KMS-11 (cell line): ENCODE measurements at regions not wholly inside any gene's neighbourhood (a gene's known extent, or its start where the extent isn't known, plus 50 kb on each side); places are given as distances from the start of the nearest gene placed in this dataset.

ENCODE experiments used
- H2AFZ ChIP-seq: fragments of 200-600 bp; sonication (generic); 2 replicates; pipeline ENCODE4 v1.6.1; 2016; ENCODE audit warnings: antibody characterized with exemption, mixed run types, low read depth
- H3K27ac ChIP-seq: fragments of 200-600 bp; sonication (generic); 2 replicates; pipeline ENCODE4 v1.6.1; 2016; ENCODE audit warnings: mild to moderate bottlenecking, mixed run types
- H3K27me3 ChIP-seq: fragments of 200-600 bp; sonication (generic); 2 replicates; pipeline ENCODE4 v1.6.1; 2017; ENCODE audit warnings: mild to moderate bottlenecking, low read depth, mixed run types, moderate library complexity; ENCODE audit not compliant: insufficient read depth
- H3K36me3 ChIP-seq: fragments of 200-600 bp; sonication (generic); 2 replicates; pipeline ENCODE4 v1.6.1; 2017; ENCODE audit warnings: mild to moderate bottlenecking, mixed run types; ENCODE audit not compliant: insufficient read depth
- H3K4me1 ChIP-seq: fragments of 200-600 bp; sonication (generic); 2 replicates; pipeline ENCODE4 v1.6.1; 2016; ENCODE audit warnings: mild to moderate bottlenecking, low read depth, mixed run types; ENCODE audit not compliant: poor library complexity, severe bottlenecking
- H3K4me2 ChIP-seq: fragments of 200-600 bp; sonication (generic); 2 replicates; pipeline ENCODE4 v1.7.0; 2016; ENCODE audit warnings: mild to moderate bottlenecking, mixed run types
- H3K4me3 ChIP-seq: fragments of 200-600 bp; sonication (generic); IDR thresholded peaks from 2 replicates; pipeline ENCODE4 v1.6.1; 2017; ENCODE audit warnings: low read depth, low read length, mixed read lengths; ENCODE audit not compliant: insufficient read depth
- H3K79me2 ChIP-seq: fragments of 200-600 bp; sonication (generic); 2 replicates; pipeline ENCODE4 v1.6.1; 2016; ENCODE audit warnings: low read depth, mixed run types; ENCODE audit not compliant: insufficient read depth
- H3K9ac ChIP-seq: fragments of 200-600 bp; sonication (generic); 2 replicates; pipeline ENCODE4 v1.6.1; 2016; ENCODE audit warnings: mild to moderate bottlenecking, mixed run types
- H4K20me1 ChIP-seq: fragments of 200-600 bp; sonication (generic); 2 replicates; pipeline ENCODE4 v1.6.1; 2016; ENCODE audit warnings: mild to moderate bottlenecking, mixed run types; ENCODE audit not compliant: insufficient read depth
- CTCF ChIP-seq: fragments of 200-600 bp; sonication (generic); conservative IDR thresholded peaks from 2 replicates; pipeline ENCODE4 v1.6.1; 2017; ENCODE audit warnings: low read depth, mild to moderate bottlenecking, antibody characterized with exemption, low read length, moderate library complexity, mixed read lengths

- Histone ChIP-seq H3K4me1 (peaks cover 22% of the 10 kb centered on the region), H3K9ac (no peak overlapping the region), H3K27ac (no peak overlapping the region), H3K27me3 (no peaks in the 10 kb centered on the region), H3K4me3 (no peak overlapping the region), H4K20me1 (no peaks in the 10 kb centered on the region), H2AFZ (no peak overlapping the region), H3K79me2 (no peaks in the 10 kb centered on the region), H3K4me2 (peak overlapping the region; percentile 13; the same call in 1 of the 2 replicates), H3K36me3 (no peaks in the 10 kb centered on the region)
- no peak for TF ChIP-seq CTCF
Observed at GRCh38 chr20:43825581-43825980, 89.1 kb upstream of the TOX2 start.

- no peaks in the 10 kb centered on the region for H3K27me3 ChIP-seq
Observed at GRCh38 chr20:43825051-43825402, 89.6 kb upstream of the TOX2 start.

GRCh38 chr20:43824309-43825050, 90.2 kb upstream of the TOX2 start:
- no peaks in the 10 kb centered on the region for H3K27me3 ChIP-seq
- no peak for TF ChIP-seq CTCF
- H3K4me3 ChIP-seq: no peak overlapping the region
- H3K9ac ChIP-seq: no peak overlapping the region
- H3K79me2 ChIP-seq: no peaks in the 10 kb centered on the region
- peaks cover 22% of the 10 kb centered on the region for H3K4me1 ChIP-seq
- no peak overlapping the region for H2AFZ ChIP-seq
- H3K36me3 ChIP-seq: no peaks in the 10 kb centered on the region
- no peak overlapping the region for H3K27ac ChIP-seq
- H4K20me1 ChIP-seq: no peaks in the 10 kb centered on the region
- peak overlapping the region; percentile 13; the same call in 1 of the 2 replicates for H3K4me2 ChIP-seq

More at GRCh38 chr20:43825051-43825402, 89.6 kb upstream of the TOX2 start:
- Histone ChIP-seq H3K36me3 (no peaks in the 10 kb centered on the region), H3K4me1 (peaks cover 22% of the 10 kb centered on the region), H4K20me1 (no peaks in the 10 kb centered on the region), H3K4me3 (no peak overlapping the region), H3K4me2 (peak overlapping the region; percentile 13; the same call in 1 of the 2 replicates), H3K9ac (no peak overlapping the region), H3K27ac (no peak overlapping the region), H2AFZ (no peak overlapping the region), H3K79me2 (no peaks in the 10 kb centered on the region)
- TF ChIP-seq CTCF: no peak

GRCh38 chr20:43821795-43822194, 92.9 kb upstream of the TOX2 start:
- no peak for TF ChIP-seq CTCF
- Histone ChIP-seq H3K27ac (no peak overlapping the region), H3K4me3 (no peak overlapping the region), H2AFZ (no peak overlapping the region), H4K20me1 (no peaks in the 10 kb centered on the region), H3K36me3 (no peaks in the 10 kb centered on the region), H3K4me2 (no peak overlapping the region), H3K9ac (no peak overlapping the region), H3K79me2 (no peaks in the 10 kb centered on the region), H3K4me1 (peaks cover 22% of the 10 kb centered on the region), H3K27me3 (no peaks in the 10 kb centered on the region)
